DMS153 treated with DMSO at 0.1 percent for 48 hours (cell line): ENCODE measurements at regions not wholly inside any gene's neighbourhood (a gene's known extent, or its start where the extent isn't known, plus 50 kb on each side); places are given as distances from the start of the nearest gene placed in this dataset.
A peak's percentile ranks its signal among the peaks of the same experiment; 100 is the strongest.
"Not testable (repeated sequence)": the region's sequence is repeated elsewhere in the genome, so short reads cannot be mapped to it uniquely, and the experiment has no call there.

Experiments
- DNase-seq: peaks from one replicate; lab custom pipeline; 2025; ENCODE audit not compliant: unreplicated experiment; lab: John Stamatoyannopoulos, UW

DNA sequence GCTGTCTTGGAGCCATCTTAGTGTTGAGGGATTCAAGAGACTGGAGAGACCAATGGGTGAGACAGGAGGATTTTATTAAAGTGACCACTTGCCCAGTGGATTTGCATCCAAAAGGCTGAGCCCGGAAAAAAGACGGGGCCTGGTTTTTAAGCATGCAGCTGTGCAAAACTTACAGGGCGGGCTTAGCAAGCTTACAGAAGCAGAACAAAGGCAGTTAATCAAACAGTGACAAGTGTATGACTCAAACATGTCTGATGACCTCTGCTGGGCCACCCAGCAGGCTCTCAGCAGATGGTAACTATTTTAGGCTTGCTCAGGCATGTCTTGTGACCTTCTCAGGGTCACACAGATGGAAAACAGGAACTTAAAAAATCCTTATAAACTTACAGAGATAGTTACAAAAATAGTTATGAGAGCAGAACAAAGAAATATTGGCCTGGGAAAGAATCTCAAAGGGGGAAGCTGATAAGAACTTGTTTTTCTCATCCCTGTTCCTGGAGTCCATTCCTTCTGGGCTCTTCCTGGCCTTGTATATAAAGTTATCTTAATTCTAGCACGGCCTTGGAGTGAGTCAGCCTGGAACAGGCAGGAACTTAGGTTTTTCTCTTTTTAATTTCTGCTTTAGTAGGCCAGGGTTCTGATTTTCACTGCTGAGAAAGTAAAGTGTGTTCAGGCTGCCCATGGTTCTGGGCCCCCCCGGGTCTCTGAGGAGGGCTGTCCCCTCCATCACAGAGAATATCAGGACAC lies 141.3 kb downstream of the CCDC74A start:
- not testable (repeated sequence) for DNase-seq

DNA sequence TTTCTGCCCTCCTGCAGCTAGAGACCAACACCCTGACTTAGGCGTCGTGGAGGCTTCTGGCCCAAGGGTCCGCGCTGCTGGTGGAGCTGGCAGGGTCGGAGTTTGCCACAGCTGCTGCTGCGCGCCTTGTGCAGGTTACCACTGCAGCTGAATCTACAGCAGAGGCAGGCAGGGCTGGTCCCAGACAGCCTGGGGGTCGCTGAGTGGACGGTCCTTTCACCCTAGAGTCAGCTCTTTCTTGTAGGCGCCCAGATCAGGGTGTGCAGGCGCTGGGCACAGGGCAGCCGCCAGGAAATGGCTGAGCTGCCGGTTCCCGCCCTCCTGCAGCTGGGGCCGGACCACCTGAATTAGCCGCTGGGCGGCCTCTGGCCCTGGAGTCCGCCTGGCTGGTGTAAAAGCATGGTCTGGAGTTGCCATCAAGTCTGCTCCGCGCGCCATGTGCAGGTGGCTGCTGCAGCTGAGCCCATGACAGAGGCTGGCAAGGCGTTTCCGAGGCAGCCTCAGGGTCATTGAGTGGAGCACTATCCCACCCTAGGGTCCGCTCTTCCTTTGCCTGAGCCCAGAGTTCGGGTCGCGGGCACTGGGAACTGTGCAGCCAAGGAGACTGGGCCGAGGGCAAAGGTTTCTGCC lies 144.3 kb downstream of the CCDC74A start:
- not testable (repeated sequence) for DNase-seq

DNA sequence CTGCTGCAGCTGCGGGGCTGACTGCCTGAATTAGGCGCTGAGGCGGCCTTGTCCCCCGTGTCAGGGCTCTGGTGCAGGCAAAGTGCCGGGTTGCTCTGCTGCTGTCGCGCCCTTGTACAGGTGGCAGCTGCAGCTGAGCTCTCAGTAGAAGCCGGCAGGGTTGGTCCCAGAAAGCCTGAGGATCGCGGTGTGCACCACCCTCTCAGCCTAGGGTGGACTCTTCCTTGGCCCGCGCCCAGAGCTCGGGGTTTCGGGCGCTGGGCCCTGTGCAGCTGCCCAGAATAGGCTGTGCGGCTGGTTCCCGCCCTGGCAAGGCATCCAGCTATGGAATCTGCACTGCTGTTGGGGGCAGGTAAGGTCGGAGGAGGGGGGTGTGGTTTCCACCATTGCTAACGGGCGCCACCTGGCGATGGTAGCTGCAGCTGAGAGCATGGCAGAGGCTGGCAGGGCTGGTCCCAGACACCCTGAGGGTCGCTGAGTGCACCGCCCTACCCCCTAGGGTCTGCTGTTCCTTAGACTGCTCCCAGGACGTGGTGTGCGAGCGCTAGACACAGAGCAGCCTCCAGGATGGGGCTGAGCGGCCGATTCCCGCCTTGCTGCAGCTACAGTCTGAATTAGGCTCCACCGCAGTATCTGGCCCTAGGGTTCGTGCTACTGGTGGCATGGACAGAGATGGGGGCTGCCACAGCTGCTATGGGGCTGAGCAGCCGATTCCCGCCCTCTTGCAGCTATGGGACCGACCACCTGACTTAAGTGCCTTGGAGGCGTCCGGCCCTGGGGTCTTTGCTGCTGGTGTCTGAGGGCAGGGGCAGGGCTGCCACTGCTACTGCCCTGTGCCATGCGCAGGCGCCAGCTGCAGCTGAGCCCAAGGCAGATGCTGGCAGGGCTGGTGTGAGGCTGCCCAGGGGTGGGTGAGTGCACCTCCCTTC lies 145.0 kb downstream of the CCDC74A start:
- DNase-seq: peak; percentile 29

DNA sequence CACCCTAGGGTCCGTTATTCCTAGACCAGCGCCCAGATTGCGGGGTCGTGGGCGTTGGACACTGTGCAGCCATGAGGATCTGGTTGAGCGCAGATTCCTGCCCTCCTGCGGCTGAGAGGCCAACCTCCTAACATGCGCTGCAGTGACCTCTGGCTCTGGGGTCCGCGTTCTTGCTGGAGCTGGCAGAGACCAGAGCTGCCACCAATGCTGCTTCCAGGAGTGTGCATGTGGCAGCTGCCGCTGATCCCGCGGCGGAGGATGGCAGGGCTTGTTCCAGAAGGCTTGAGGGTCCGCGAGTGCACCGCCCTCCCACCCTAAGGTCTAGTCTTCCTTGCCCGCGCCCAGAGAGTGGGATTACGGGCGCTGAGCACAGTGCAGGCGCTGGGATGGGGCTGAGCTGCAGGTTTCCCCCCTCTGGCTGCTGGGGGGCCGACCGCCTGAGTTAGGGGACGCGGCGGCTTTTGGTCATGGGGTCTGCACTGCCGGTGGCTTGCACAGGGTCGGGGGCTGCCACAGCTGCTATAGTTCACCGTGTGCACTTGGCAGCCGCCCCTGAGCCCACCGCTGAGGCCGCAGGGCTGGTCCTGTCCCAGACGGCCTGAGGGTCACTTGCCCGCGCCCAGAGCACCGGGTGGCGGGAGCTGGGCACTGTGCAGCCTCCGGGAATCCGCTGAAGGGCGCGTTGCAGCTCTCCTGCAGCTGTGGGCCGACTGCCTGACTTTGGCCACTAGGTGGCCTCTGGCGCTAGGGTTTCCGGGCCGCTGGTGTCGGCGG lies 145.9 kb downstream of the CCDC74A start:
- peak; percentile 58 for DNase-seq

DNA sequence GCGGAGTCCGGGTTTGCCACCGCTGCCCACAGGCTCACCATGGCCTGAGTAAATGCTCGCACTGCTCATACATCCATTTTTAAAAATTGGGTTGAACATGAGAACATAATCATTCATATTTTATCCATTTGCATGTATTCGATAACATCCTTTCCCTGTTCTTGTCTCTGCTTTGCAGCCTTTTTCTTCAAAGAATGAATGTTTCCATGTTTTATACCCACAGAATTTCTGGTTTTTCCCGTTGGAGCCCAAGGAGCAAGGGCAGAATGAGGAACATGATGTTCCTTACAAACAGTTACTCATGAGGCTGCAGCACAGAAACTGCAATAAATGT lies 146.5 kb downstream of the CCDC74A start:
- DNase-seq: no peak

DNA sequence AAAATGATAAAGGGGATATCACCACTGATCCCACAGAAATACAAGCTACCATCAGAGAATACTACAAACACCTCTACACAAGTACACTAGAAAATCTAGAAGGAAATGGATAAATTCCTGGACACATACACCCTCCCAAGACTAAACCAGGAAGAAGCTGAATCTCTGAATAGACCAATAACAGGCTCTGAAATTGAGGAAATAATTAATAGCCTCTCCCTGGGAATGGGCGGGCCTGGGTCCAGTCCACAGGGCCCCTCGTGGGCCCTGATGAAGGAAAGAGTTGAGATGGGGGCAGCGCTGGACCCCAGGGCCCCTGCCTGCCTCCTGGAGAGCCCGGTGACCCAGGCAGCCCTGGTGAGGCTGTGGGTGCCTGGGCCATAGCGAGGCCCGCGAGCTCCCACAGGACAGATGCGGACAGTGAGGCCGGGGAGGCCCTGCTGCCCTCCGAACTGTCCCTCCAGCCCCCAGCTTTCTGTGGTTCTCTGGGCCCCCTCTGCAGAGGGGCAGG lies 154.0 kb downstream of the CCDC74A start:
- not testable (repeated sequence) for DNase-seq

DNA sequence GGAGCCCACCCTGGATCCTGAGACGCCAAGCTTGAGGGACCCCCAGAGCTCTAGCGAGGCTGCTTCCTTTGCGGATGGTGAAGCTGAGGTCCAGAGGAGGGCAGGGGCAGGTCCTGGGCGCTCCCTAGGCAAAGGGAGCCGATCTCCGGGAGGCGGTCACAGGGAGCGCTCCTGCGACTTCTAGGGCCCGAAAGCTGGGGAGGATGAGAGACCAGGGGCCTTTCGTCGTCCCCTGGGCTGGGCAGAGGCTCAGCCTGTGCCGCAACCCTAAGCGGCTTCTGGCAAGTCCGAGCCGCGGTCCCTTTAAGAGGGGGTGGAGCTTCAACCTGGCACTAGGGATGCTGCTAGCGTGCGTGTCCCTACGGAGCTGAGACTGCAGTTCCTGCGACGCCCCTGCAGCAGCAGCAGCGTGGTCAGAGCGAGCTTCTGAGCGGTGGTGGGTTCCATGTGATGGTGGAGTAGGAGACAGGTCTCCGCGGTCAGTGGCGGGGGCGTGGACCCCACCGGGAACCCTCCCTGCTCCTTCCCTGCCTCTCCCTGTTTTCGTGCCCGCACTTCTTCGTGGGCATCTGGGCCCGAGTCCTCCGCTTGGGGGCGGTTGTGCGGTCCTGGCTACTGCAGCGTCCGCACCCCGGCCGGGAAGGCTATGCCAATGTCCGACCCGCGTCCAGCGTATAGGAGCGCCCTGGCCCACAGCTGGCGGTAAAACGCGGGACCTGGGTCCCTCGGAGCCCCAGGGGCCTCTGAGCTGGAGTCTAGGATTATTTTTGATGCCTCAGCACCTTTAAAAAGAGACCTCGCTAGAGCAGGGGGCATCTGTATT lies 154.6 kb downstream of the CCDC74A start:
- peak; percentile 52 for DNase-seq

DNA sequence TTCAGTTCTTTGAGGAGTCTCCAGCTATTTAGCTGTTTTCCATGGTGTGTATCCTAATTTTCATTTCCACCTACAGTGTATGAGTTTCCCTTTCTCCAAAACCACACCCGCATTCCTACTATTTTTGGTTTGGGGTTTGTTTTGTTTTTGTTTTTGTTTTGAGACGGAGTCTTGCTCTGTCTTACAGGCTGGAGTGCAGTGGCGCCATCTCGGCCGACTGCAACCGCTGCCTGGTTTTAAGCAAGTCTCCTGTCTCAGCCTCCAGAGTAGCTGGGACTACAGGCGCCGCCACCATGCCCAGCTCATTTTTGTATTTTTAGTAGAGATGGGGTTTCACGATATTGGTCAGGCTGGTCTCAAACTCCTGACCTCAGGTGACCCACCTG lies 155.2 kb downstream of the CCDC74A start:
- not testable (repeated sequence) for DNase-seq

DNA sequence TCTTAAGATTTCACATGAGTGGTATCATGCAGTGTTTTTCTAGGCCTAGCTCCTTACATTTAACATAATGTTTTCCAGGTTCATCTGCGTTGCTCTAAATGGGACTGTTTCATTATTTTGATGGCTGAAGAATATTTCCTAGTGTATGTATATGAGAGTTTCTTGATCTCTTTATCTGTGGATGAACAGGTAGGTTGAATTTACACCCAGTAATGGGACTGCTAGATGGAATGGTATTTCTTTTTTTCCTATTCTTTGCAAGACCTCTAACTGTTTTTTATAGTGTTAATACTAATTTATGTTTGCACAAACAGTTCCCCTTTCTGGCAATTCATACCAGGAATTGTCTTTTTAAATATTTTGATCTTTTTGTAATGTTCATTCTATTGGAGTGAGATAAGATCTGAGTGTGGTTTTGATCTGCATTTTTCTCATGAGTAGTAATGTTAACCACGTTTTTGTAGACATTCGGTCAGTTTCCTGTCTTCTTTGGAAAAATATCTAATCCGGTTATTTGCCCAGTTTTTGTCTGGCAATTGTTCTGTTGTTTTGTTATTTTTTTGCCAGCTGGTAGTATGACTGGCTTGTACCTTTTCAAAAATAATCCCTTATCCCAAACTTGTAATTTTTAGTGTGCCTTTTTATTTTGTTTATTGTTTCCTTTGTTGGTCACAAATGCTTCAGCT lies 157.1 kb downstream of the CCDC74A start:
- not testable (repeated sequence) for DNase-seq

DNA sequence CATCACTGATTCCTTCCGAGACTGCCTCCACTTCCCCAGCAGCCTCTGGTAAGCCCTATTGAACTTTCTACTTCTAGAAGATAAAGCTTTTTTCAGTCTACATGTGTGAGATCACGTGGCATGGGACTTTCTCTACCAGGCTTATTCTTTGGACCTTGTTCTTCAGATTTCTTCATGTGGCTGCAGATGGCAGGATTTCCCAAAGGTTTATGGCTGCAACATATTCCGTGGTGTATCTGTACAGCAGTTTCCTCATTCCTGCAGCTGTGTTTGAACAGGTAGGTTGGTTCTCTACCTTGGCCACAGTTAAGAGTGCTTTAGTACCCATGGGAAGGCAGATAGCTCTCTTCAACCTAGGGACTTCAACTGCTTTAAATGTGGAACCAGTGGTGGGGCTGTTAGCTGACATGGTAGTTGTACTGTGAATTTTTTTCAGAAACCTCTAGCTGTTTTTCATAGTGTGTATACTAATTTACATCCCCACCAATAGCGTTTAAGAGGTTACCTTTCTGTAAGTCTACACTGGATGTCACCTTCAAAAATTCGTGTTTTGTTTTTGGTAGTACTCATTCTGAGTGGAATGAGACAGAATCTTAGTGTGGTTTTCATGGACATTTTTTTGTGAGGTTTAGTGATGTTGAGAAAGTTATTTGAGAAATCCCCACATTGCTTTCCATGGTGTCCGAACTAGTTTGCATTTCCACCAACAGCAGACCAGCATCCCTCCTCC lies 158.6 kb downstream of the CCDC74A start:
- DNase-seq: not testable (repeated sequence)

DNA sequence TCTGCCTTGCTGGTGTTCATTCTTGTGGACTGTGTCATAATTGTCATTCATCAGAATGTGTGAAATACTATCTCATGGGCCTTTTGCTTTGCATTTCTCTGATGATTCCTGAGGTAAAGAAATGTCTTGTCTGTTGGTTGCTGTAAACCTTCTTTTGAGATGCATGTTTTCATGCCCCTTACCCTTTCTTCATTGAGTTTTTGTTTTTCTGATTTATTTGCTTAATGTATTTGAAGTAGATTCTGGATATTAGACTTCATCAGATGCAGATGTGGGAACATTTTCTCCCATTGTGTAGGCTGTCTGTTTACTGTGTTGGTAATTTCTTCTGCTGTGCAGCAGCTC lies 159.2 kb downstream of the CCDC74A start:
- DNase-seq: not testable (repeated sequence)

DNA sequence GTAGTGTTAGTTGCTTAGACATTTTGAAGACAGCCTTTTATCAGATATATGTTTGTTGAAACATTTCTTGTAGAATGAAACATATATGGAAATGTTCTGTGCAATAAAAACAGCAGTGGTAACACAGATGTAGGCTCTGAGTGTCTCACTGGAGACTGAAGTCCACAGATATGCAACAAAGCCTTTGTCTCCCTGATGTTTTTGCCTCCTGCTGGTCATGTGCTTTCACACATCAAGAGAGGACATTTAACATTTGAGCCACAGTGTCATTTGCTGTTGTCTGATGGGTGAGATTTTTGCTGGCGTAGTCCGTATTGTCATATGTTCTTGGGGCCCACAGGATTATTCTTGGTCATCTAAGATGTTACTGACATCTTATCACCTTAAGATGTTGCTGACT lies 161.4 kb downstream of the CCDC74A start:
- not testable (repeated sequence) for DNase-seq

DNA sequence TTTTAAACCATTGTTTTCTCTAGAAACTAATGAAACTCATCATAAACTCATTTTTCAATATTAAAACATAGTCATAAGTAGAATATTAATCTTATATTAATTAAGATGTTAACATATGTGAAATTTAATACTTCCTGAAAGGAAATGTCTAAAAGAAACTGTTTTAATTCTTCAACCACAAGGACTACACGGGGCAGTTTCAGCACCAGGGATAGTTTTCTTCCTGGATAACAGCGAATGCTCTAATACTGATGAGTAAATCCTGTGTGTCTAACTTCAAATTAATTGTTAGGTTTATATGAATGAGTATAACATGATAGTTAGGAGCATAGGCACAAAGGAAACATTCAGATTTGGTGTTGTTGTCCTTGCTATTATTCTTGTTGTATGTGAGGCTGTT lies 183.6 kb downstream of the CCDC74A start:
- DNase-seq: not testable (repeated sequence)

DNA sequence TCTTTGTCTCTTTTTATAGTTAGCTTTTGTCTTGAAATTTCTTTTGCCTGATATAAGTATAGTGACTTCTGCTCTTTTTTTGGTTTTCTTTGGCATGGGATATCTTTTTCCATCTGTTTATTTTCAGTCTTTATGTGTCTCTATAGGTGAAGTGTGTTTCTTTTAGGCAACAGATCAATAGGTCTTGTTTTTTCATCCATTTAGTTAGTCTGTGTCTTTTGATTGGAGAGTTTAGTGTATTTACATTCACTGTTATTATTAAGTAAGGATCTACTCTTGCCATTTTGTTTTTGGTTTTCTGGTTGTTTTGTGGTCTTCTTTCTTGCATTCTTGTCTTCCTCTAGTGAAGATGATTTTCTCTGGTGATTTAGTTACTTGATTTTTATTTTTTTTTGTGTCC lies 190.2 kb downstream of the CCDC74A start:
- DNase-seq: not testable (repeated sequence)

DNA sequence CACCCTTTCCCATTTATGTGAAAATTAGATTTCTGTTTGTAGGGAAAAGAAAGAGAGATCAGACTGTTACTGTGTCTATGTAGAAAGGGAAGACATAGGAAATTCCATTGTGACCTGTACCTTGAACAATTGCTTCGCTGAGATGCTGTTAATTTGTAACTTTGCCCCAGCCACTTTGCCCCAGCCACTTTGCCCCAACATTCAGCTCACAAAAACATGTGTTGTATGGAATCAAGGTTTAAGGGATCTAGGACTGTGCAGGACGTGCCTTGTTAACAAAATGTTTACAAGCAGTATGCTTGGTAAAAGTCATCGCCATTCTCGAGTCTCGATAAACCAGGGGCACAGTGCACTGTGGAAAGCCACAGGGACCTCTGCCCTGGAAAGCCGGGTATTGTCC lies 193.5 kb downstream of the CCDC74A start:
- DNase-seq: not testable (repeated sequence)

DNA sequence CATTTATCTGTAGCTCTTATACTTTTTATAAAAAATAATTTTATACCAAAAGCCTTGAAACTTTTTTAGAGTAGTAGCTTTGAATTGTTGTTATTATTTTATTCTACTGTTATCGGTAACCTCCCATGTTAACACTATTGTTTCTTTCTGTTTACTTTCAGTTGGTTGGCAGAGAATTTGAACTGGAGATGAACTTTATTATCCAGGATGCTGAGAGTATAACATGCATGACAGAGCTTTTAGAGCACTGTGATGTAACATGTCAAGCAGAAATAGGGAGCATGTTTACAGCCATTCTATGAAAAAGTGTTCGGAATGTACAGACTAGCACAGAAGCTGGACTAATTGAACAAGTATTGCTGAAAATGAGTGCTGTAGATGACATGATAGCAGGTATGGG lies 194.6 kb downstream of the CCDC74A start:
- DNase-seq: not testable (repeated sequence)

DNA sequence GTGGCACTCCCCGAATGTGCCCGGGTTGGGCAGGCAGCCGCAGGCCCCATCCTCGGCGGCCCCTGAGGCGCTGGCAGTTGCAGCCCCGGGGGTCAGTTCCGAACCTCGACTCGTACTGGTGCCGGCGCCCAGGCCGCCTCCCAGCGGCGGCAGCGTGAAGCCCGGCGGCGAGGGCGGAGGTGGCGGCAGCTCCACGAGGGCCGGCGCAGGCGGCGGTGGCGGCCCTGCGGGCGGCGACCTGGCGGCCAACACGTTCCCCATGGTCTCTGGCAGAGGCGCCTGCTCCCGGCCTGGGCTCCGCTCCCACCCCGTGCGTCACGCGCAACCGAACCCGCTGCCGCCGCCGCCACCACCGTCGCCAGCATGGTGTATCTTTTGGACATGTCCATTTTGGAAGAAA lies 196.3 kb downstream of the CCDC74A start:
- DNase-seq: no peak

DNA sequence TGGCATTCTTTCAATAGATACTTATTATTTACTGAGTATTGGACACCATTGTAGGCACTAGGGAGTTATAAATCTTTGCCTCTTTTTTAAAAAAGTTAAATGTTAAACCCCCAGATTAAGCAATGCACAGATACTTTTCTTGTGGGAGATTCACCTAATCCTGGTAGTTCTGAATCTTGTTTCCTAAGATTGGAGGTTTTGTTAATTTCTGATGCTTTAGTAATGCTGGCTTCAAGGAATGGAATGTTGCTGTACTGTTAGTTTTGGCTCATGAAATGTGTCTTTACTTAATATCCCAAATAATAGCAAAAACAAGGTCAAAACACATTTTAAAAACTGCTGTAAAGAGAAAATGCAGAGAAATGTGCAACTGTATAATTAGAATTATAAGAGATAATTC lies 200.8 kb downstream of the CCDC74A start:
- DNase-seq: not testable (repeated sequence)

DNA sequence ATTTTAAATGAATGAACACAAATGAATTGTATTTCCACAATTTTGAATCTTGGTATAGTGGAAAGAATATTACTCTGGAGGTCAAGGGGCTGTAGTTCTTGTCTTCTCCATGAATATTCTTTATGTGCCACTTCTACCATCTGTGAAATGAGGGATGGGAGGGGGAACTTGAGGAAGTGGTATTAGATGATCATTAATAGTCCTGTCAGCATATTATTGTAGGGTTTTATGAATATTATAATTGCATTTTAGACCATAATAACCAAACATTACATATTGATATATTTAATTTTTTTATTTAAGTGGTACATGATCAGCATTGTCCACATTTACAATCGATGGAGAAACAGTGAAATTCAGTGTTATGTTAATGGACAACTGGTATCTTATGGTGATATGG lies 205.8 kb downstream of the CCDC74A start:
- DNase-seq: not testable (repeated sequence)
